ENCODE measurements at regions not wholly inside any gene's neighbourhood (a gene's known extent, or its start where the extent isn't known, plus 50 kb on each side); places are given as distances from the start of the nearest gene placed in this dataset.

- H3K4me3 ChIP-seq (replicated peaks; ENCODE audit: low read depth, low read length) = no peak overlapping the region
- no peak for DNase-seq (ENCODE audit: low read depth)
- no peak for TF ChIP-seq CTCF (IDR thresholded peaks at IDR 0.05; ENCODE audit: low read length, missing control alignments)
Measured at GRCh38 chr9:78397454-78397853, 100.5 kb downstream of the PSAT1 start.

GRCh38 chr9:78399153-78399552 lies 102.2 kb downstream of the PSAT1 start:
- no peak for DNase-seq (ENCODE audit: low read depth)
- no peak for TF ChIP-seq CTCF (IDR thresholded peaks at IDR 0.05; ENCODE audit: low read length, missing control alignments)
- H3K4me3 ChIP-seq (replicated peaks; ENCODE audit: low read depth, low read length) = no peak overlapping the region

GRCh38 chr9:78400496-78400895 lies 103.6 kb downstream of the PSAT1 start:
- no peak for DNase-seq (ENCODE audit: low read depth)
- TF ChIP-seq CTCF (IDR thresholded peaks at IDR 0.05; ENCODE audit: low read length, missing control alignments) = no peak
- no peak overlapping the region for H3K4me3 ChIP-seq (replicated peaks; ENCODE audit: low read depth, low read length)

GRCh38 chr9:78405461-78405860 lies 108.5 kb downstream of the PSAT1 start:
- no peak overlapping the region for H3K4me3 ChIP-seq (replicated peaks; ENCODE audit: low read depth, low read length)
- no peak for TF ChIP-seq CTCF (IDR thresholded peaks at IDR 0.05; ENCODE audit: low read length, missing control alignments)
- no peak for DNase-seq (ENCODE audit: low read depth)

GRCh38 chr9:78406146-78406545 lies 109.2 kb downstream of the PSAT1 start:
- no peak for DNase-seq (ENCODE audit: low read depth)
- no peak overlapping the region for H3K4me3 ChIP-seq (replicated peaks; ENCODE audit: low read depth, low read length)
- TF ChIP-seq CTCF (IDR thresholded peaks at IDR 0.05; ENCODE audit: low read length, missing control alignments) = no peak

GRCh38 chr9:78406933-78407332 lies 110.0 kb downstream of the PSAT1 start:
- no peak overlapping the region for H3K4me3 ChIP-seq (replicated peaks; ENCODE audit: low read depth, low read length)
- DNase-seq (ENCODE audit: low read depth) = no peak
- TF ChIP-seq CTCF (IDR thresholded peaks at IDR 0.05; ENCODE audit: low read length, missing control alignments) = no peak

GRCh38 chr9:78407636-78408312 lies 110.8 kb downstream of the PSAT1 start:
- no peak overlapping the region for H3K4me3 ChIP-seq (replicated peaks; ENCODE audit: low read depth, low read length)
- DNase-seq (ENCODE audit: low read depth) = no peak
- no peak for TF ChIP-seq CTCF (IDR thresholded peaks at IDR 0.05; ENCODE audit: low read length, missing control alignments)

All from fibroblast of pulmonary artery (primary cell).